ENCODE measurements at regions not wholly inside any gene's neighbourhood (a gene's known extent, or its start where the extent isn't known, plus 50 kb on each side); places are given as distances from the start of the nearest gene placed in this dataset.
A peak's percentile ranks its signal among the peaks of the same experiment; 100 is the strongest.

DNA sequence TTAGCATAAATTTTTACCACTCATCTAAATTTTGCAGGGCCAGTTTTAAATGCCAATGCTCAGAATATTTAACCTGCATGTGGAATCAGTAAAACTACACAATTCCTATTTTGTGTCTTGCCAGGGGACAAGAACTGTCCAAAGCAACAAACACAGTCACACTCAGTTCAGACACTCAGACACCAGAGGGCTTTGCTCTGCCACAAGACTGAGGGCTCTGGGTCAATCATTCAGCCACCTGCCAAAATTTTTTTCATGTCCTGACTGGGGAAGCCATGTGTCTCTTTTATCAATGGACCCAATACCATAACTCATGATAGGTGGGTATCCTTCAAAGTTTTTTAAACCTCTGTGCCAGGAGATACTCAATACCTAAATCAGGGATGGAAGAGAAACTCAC lies 304.0 kb upstream of the ANO3 start:
- TF ChIP-seq EZH2phosphoT487 (IDR thresholded peaks at IDR 0.05; ENCODE audit: low read depth) (no peak), CTCF (IDR thresholded peaks at IDR 0.05; ENCODE audit: low read depth, low read length) (peak; percentile 42)
